GM04503 (cell line): ENCODE measurements at regions not wholly inside any gene's neighbourhood (a gene's known extent, or its start where the extent isn't known, plus 50 kb on each side); places are given as distances from the start of the nearest gene placed in this dataset.

Source experiments
- DNase-seq: peaks from one replicate; pipeline ENCODE4 v3.0.0-alpha.2; 2012; ENCODE audit warnings: low read depth

DNA sequence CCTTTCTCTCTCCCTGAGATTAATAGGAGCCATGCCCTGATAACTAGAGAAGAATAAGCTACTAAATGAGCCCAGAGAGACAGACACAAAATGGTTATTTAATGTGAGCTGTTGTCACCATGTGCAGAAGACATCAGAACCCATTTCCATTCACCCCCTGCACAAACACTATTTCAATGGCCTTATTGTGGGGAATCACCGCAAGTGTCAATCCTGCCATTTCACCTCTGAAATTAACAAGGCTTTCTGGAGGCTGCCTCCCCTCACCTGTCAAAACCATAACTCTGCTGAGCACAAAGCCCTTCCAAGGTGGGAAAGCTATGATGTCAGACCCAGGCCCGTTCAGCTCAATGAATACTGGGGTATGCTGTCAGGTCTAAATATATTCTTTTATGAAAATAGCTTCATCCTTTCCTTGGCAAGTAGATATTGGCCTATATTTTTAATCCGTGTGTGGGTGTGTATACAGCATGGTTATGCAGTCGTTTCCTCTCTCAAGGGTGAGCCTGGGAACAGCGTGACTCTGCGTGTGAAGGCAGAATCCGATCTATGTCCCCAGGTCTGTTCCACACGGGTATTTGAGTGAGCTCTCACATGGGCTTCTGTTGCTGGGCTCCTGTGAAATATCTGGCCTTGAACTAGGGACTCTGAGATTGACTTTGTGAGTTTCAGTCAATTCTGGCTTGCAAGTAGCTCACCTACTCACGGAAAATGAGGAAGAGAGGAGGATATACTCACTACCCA, 266.3 kb downstream of the FBXW7 start:
- no peak for DNase-seq

DNA sequence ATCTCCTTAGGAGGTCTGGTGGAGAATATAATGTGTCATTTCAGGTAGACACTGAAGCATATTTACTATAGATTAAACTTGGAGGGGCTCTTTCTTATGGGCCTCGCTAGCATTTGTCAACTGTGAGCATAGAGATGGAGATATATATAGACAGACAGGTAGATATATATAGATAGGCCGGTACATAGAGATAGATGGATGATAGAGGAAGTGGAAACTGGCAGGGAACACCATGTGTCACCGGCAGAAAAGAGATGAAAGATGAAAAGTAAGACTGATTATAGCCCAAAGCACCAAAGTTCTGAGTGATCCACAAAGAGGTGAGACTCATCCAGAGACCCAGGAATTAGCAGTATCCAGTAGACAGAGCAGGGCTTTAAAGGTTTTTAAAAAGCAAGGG, 268.1 kb downstream of the FBXW7 start:
- DNase-seq = no peak

DNA sequence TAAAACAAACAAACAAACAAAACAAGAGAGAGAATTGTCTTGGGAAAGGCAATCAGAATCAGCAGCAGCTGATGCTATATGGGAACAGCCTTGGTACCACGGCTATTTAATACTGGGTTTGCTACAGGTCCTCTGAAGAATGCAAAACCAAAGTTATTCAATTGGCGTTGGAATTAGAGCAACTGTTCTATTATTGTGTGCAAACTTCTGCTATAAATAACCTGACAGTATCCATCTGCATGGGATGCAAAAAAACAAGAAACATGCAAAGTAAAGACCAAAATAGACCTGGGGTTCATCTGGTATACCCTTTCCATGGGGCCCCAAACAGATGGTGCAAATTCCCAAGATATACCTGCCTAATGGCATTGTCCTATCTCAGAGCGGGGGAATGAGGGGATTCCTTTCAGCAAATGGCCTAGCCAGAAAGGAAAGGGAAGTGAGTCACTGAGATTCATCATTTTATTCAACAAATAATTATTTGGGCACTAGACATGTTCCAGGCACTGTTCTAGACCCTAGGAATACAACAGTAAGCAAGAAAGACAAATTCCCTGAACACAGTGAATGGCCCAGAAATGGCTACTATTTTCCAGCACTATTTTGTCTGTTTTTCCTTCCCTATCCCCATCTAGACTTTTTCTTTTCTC, 268.9 kb downstream of the FBXW7 start:
- no peak for DNase-seq

DNA sequence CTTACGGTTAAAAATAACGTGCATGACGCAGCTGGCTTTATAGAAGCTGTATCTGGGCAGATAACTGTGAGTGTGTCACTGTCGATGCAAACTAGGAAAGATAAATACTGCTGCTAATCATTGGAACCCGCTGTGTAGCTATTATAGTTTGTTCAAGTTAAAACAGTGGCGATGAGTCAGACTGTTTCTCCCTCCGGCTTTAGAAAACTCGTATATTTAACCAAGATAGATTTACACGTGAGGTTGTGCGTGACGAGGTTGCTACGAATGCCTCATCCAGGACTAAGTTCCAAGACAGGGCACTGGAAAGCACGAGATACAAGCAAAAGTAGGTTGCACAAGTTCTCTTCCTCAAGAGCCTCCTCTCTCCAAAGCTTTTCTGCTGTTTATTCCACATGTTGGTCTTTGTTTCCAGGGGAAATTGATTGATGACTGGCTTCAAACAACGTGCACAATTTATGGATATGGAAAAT, 270.7 kb downstream of the FBXW7 start:
- DNase-seq = peak; percentile 30

DNA sequence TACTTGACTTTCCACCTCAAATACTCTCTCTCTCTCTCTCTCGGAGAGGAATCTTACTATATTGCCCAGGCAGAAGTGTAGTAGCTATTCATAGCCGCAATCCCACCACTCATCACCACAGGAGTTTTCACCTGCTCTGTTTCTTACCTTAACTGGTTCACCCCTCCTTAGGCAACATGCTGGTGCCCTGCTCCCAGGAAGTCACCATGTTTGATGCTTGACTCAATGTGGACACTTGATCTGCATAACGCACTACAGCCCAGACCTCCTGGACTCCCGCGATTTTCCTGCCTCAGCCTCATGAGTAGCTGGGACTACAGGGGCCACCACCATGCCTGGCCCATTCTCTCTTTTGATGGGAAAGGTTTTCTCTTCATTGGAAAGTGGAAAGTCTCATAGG, 271.8 kb downstream of the FBXW7 start:
- DNase-seq = no peak

DNA sequence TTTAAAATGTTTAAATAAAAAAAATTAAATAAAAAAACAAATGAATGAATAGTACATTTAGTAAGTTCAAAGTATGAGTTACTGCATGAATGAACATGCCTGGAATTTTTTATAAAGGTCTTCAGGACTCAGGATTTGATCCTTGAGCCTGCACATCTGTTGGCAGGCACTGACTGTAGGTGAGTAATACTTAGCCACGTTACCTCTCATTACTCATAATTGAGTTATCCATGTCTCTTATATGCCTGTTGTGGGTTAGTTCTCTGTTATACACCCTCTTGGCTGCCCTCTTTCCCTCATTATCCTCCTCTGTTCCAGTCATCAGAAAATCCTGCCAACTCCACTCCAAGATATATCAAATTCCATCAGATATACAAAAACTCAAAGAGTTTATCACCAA, 276.0 kb downstream of the FBXW7 start:
- no peak for DNase-seq

DNA sequence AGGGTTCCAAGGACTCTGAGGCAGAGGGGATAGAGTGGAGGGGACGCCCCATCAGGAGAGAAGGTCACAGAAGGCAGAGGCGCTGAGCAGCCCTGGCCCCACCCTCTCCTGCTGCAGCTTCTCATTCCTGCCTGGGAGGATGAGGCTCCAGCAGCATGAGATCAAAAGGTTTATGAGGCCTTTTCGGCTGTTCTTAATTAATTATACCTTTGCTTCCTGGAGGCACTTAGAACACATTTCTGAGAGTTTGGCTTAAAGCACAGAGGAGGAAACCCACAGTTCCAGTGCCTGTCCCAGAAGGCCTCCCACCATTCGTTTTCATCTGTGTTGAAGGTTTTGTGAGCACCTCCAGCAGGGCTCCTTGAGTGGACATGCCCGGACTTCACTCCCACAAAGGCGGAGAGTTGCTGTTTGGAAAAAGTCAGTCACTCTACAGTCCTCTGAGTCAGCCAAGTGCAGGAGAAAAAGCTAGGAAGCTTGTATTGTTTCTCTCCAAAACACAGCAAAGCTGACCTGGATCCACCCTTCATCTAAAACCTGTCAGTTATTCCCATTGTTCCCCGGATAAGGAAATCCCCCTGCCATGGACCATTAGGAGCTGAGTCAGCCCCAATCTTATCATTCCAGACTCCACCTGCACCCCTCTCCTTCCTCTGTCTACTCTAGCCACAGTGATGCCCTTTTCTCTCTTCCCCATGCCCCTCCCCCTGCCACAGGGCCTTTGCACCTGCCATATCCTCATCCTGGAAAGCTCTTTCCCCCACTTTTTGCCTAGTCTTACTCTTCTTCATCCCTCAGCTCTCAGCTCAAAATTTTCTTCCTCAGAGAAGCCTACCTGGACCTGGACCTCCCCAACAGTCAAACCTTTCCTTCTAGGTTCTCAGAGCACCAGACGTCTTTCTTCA, 276.8 kb downstream of the FBXW7 start:
- DNase-seq = peak; percentile 66

DNA sequence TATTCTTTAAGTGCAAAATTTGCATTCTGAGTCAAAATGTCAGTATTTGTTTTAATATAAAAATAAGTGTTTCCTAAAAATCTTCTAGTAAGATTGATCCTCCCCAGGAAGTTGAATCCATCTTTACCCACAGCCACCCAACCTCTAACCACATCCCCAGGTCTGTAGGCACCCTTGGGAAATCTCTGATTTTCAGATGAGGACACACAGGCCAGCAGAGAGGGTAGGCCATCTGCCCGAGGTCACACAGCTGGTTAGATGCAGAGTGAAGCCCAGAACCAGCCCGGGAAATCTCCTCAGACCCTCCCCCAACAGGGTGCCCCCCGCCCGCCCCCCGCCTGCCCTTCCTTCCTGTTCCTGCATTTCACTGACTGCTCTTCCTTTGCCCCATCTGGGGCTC, 277.5 kb downstream of the FBXW7 start:
- no peak for DNase-seq

DNA sequence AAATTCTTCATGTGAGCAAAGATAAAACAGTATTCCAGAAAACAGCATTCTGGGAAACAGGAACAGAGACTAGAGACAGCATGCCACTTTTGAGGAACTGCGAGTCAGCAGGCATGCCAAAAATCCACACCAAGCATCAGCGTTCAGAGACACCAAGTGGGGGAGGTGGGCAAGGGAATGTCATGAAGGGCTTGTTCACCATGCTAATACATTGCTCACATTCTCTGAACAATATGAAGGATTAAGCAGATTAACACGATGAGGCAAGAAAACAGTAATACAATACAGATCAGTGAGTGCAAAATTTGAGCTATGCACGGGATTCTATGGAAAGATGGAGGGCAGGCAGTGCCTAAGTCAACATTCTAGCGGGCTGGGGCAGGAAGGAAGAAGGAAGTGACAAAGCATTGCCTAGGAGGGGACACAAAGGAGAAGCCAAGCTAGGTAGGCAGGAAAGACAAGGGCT, 278.3 kb downstream of the FBXW7 start:
- DNase-seq = peak; percentile 42

DNA sequence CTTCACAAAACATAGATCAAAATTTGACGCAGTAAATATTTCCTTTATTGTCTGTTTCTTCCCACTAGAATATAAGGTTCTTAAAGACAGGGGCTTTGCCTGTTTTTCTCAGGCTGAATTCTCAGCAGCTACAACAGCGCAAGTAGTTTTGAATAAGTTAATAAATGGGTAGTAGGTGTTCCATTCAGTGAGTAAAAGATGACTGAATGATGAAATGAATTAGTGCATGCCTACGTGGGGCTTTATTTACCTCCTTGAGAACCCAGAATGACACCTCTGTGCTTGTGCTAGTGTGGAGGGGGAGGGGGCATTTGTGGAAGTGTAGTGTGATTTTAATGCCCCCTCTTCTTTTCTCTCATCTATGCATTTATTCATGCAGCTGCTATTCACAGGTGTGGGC, 278.9 kb downstream of the FBXW7 start:
- no peak for DNase-seq

DNA sequence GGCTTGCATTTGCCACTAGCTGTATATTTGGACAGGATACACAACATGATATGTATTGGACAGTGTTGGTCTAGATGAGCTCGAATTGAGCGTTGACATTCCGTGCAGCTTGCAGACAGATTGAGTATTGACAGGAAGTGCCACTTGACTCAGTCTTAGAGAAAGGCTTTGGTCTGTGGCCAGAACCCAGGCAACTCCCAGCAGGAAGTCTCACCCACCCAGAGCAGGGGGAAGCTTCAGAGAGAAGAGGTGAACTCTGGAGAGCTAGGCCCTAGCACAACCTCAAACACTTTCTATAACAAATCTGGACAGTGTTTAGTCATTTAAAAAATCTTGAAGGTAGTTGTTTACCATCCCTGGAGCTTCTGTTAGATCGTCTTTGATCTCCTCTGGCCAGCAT, 280.5 kb downstream of the FBXW7 start:
- no peak for DNase-seq

DNA sequence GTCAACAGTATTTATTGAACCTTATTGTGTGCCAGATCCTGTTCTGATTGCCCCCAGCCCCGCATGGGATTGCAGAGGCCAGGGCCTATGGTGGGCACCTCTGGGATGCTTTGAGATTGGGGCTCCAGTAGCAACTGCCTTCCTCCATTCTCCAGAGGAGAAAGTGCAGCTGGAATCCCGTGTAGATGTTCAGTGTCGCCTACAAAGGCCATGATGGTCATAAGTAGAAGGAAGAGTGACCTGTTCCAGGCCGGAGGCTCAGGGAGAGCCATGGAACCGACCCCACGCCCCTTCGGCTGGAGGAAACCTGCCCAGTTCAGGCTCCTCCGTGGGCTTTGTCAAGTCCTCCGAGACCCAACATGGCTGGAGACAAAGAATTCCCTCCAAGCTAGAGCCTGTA, 287.5 kb downstream of the FBXW7 start:
- no peak for DNase-seq

DNA sequence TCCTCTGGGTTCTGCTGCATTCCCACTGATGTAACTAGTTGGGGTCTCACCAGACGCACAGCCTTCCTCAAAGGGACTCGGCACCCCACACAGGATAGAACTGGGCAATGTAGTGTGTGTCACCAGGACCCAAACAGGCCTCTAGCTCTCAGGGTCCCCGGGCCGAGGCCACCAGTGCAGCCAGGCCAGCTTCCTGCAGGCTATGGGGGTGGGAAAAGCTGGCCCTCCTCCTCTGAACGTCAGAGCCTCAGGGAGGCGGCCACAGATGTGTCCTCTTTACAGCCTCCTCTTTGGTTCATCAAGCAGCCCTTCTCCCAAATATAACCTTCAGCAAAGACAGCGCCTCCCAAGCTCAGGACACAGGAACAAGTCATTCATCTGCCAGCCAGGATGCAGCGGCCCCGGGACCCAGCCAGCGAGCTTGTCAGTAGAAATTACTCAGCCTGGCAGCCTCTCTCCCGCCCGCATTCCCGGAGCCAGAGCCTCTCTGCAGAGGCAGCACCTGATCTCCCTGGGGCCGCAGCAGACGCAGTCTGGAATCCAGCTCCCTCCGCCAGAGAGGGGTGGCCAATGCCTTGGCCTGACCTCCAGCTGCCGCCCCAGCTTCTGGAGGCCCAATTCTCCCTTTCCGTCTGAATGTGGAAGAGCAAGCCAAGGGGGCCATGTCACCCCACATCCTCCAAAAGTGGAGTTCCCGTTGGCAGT, 288.5 kb downstream of the FBXW7 start:
- DNase-seq = no peak

DNA sequence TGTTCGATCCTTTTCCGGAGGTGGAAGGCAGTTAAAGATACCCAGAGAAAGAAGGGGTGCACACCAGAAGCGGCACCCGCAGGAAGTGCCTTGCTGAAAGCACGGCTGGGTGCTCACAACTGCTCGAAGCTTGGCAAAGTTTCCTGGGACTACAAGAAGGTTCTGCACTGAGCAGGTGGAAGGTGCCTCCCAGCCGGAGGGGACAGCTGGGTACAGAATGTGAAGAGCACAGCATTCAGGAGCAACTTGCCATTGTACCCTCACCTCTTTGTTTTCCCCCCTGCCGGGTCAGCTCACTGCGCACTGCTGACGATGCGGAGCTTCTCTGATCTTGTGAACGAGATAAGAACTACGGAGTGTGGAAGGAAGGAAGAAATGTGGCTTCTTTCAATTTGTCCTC, 289.2 kb downstream of the FBXW7 start:
- DNase-seq = no peak

DNA sequence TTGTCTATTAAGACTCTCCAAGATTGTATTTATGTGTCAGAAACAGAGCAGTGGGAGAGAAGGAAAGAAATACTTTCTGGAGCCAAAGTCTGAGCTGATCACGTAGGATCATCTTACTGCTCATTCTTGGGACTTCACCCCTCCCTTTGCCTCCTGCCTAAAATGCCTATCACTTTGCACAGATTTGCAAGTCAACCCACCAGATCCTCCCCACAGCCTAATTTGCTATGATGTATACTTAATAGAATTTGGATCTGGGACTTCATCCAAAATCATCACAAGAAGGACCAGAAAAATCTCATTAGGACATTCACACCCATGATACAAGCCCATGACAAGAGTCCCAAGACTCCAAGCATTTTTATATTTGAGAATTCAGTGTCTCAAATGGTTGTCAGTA, 290.2 kb downstream of the FBXW7 start:
- DNase-seq = no peak

DNA sequence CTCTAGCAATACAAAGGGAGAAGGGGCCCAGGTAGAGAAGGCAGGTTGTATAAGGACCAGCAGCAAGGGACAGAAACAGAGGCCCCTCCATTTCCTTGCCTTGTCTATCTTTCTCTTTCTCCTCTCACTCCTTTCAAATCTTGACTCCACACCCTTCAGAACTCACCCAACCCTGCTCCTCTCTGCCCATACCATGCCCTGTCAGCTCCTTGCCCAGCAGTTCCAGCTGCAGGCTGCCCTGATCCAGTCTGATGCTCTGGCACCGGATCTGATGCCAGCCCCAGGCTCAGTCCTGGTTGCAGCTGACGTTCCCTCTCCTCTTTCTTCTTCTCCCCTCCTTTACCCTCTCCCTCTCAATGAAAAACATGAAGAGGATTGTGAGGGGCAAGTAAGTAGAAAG, 291.2 kb downstream of the FBXW7 start:
- DNase-seq = no peak

DNA sequence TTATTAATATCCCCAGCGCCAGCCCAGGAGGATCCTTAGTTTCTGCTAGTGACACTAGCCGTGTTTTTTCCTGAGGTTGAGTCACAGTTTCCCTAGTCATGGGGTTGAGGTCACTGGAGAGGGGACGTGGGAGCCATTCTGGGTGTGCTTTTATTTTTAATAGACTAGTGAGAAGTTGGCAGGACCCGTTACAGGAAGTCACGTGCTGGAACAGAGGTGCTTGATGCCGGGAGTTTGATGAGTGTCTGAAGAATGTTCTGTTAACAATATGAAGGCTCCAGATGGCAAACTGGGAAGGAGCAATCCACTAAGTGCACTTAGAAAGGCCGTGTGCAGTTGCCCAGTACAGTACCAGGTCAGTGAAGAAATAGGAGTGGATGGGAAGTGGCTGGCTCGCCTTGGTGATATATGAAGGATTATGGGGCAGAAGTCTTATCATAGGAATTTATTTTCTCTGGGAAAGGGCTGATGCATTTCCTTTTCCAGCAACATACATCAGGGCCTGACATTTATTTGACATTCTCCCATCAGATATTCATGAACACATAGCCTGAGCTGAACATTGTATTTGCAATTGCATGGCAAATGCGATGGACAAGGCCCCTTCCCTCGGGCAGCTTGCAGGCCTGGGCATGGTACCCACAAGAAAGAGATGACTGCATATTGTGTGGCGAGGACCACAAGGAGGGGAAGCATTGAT, 291.8 kb downstream of the FBXW7 start:
- DNase-seq = no peak

DNA sequence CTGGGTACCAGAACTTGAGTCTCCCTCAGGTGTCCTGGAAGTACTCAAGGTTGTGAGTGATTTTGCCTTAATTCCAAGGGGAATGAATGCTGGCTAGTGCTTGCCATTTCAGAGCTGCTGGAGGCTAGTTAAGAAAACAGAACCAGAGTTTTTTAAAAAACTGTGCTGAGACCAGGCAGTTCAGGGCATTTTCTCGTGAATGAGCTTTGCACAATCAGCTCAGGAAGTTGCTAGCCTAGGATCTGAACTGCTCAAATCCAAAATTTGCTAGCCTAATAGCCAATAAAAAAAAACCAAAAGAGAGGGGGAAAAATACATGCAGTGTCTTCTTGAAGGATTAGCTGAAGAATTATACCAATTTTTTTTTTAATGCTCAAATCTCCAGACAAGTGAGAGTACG, 292.7 kb downstream of the FBXW7 start:
- no peak for DNase-seq

DNA sequence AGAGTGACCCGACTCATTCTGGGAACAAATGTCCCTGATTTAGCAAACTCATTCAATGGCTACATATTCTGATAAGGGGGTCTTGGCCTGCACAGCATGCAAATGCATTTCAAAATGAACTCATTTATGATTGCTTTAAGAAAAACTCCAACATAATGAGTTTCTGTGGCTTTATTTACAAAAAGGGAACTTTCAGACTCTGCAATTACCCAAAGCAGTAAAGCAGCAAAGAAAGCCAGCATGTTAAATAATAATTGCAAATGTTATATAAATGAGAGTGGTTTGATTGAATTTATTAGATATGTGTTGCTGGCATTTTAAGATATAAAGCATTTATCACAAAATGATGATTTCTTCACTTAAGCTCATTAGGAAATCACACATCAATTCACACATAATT, 295.7 kb downstream of the FBXW7 start:
- no peak for DNase-seq

DNA sequence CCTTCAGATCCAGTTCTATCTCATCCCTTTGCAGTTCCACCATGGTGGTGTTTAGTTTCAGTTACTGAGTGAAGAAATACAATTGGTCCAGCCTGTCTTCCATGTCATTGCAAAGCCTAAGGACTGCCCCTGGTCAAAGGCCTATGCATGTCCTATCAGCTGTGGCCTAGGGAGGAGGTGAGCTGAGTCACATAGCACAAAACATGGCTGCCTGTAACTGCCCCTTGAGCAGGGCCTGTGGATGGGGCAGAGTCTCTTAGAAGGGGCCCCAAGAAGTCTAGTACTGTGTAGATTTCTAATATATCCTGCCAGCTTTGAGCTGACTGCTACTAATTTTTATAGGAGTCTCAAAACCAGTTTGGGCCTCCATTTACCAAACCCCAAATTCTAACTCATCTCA, 296.7 kb downstream of the FBXW7 start:
- no peak for DNase-seq

DNA sequence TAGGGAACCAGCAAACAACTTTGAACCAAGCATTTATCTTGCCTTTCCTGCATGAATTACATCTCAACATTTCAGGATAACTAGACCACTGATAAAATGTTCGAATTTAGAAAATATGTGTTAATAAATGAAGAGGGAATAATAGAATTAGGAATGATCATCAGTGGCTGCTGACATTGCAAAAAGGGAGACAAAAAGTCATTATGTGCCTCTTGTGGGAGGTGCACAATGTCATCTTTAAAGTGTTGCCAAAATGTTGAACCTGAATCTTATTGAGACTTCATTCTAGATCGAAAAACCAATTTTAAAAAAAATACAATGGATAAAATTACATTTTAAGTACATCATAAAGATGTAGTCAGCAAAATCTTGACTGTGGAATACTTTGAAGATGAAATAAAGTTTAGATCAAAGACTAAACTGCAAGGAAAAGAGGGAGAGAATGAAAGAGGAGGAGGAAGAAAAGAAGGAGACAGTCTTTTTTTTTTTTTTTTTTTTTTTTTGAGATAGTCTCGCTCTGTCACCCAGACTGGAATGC, 299.3 kb downstream of the FBXW7 start:
- no peak for DNase-seq
